Muscle layer of duodenum (tissue), 2 donors: ENCODE measurements at regions not wholly inside any gene's neighbourhood (a gene's known extent, or its start where the extent isn't known, plus 50 kb on each side); places are given as distances from the start of the nearest gene placed in this dataset.
"Not testable (repeated sequence)": the region's sequence is repeated elsewhere in the genome, so short reads cannot be mapped to it uniquely, and the experiment has no call there.

Experiments used
- H3K27ac ChIP-seq: one replicate; pipeline ENCODE4 v1.7.0; 2013; ENCODE audit warnings: mild to moderate bottlenecking, low read length
- H3K27me3 ChIP-seq: one replicate; pipeline ENCODE4 v1.7.0; 2013; ENCODE audit warnings: low read depth, mild to moderate bottlenecking, control low read depth, low read length
- H3K36me3 ChIP-seq, 2 donors: one replicate each; pipeline ENCODE4 v1.7.0; 2013; ENCODE audit warnings: low read length in 2 of 2, control low read depth in 1 of 2, mild to moderate bottlenecking in 1 of 2; ENCODE audit not compliant: insufficient read depth in 2 of 2, control insufficient read depth in 1 of 2
- H3K4me1 ChIP-seq, 2 donors: one replicate each; pipeline ENCODE4 v1.7.0; 2013; ENCODE audit warnings: low read length in 2 of 2, mild to moderate bottlenecking in 2 of 2, control low read depth in 1 of 2, moderate library complexity in 1 of 2; ENCODE audit not compliant: insufficient read depth in 2 of 2, control insufficient read depth in 1 of 2
- H3K4me3 ChIP-seq, 2 donors: one replicate each; pipeline ENCODE4 v1.7.0; 2013; ENCODE audit warnings: low read length in 2 of 2, low read depth in 1 of 2, mild to moderate bottlenecking in 1 of 2
- H3K9me3 ChIP-seq, 2 donors: one replicate each; pipeline ENCODE4 v1.7.0; 2013; ENCODE audit warnings: low read length in 2 of 2, control low read depth in 1 of 2, mild to moderate bottlenecking in 1 of 2; ENCODE audit not compliant: control insufficient read depth in 1 of 2
- donor health status: healthy.

DNA sequence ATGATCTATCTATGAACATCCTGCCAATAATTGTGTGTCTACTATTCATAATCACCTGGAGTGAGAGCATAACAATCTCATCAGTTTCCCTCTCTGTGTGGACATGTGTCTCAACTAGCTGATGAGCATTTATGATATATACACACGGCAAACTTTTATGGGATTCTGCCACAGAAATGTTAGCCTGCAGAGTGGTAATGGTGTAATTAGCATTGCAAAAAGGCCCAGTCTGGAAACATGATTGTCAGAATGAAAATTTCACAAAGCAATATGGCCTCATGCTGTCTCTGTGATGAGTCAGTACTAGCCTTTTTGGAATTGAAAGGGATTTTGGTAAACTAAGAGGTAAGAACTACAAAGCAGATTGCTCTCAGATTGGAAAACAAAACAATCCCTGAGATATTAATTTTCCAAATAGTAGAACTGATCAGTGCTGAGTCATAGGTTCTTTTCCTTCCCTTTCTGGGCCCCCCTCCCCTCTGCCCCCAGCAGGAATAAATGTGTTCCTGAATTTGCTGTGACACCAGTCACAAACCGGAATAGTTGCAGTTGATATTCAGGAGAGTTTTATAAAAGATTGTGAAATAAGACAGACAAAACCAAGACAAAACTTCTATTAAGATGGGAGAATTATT is 189.2 kb downstream of the OSR1 start:
- H3K27ac ChIP-seq = no peak overlapping the region
- H3K36me3 ChIP-seq = no peaks in the 10 kb centered on the region
- H3K4me1 ChIP-seq = no peaks in the 10 kb centered on the region
- no peaks in the 10 kb centered on the region for H3K27me3 ChIP-seq
- H3K4me3 ChIP-seq = no peak overlapping the region
- no peaks in the 10 kb centered on the region for H3K9me3 ChIP-seq

DNA sequence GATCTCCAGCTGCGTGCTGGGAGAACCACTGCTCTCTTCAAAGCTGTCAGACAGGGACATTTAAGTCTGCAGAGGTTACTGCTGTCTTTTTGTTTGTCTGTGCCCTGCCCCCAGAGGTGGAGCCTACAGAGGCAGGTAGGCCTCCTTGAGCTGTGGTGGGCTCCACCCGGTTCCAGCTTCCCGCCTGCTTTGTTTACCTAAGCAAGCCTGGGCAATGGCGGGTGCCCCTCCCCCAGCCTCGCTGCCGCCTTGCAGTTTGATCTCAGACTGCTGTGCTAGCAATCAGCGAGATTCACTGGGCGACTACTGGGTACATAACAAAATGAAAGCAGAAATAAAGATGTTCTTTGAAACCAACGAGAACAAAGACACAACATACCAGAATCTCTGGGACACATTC is 194.3 kb downstream of the OSR1 start:
- not testable (repeated sequence) for H3K9me3 ChIP-seq, H3K4me3 ChIP-seq, H3K4me1 ChIP-seq

GRCh38 chr2:19158896-19159295 is 199.5 kb downstream of the OSR1 start:
- Histone ChIP-seq H3K4me1 (no peaks in the 10 kb centered on the region), H3K36me3 (no peaks in the 10 kb centered on the region), H3K27me3 (no peaks in the 10 kb centered on the region), H3K9me3 (peaks cover 0 to 6% of the 10 kb centered on the region in 2 donors), H3K27ac (no peak overlapping the region), H3K4me3 (no peak overlapping the region)

More for the DNA sequence above, 194.3 kb downstream of the OSR1 start:
- not testable (repeated sequence) for H3K27ac ChIP-seq, H3K27me3 ChIP-seq, H3K36me3 ChIP-seq

DNA sequence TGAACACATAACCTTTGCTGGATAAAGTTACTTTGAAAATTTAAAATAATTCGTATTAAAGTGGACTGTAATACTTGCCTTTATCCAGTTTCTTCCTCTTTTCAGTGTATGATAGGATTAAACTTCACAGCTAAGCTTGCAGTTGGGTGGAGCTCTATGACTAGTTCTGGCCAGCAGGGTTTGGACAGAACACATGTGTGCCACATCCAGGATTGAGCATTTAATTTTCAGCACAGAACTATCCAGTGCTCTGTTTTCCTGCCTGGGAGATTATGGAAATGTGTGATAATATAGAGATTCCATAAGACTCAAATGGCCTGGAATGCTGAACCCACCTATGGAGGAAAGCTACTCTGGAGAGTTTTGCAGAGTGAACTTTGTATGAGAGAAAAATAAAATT is 200.2 kb downstream of the OSR1 start:
- Histone ChIP-seq H3K36me3 (no peaks in the 10 kb centered on the region), H3K4me1 (no peaks in the 10 kb centered on the region), H3K27me3 (no peaks in the 10 kb centered on the region), H3K4me3 (no peak overlapping the region), H3K27ac (no peak overlapping the region), H3K9me3 (peaks cover 0 to 6% of the 10 kb centered on the region in 2 donors)

DNA sequence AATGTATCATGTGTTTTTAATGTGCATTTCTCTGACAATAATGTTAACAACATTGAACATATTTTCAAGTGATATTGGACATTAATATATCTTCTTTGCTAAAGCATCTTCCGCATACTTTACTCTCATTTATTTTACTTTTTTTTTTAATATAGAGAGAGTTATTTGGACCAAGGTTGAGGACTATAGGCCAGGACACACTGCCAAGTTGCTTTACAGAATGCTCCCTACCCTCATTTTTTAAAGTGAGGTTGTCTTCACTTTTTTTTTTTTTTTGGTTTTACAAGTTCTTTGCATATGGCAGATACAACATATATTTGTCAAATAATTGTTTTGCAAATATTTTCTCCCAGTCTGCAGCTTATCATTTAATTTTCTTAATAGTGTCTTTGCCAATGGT is 201.8 kb downstream of the OSR1 start:
- H3K9me3 ChIP-seq = peaks cover 0 to 6% of the 10 kb centered on the region in 2 donors
- no peak overlapping the region for H3K4me3 ChIP-seq
- H3K4me1 ChIP-seq = no peaks in the 10 kb centered on the region
- H3K36me3 ChIP-seq = no peaks in the 10 kb centered on the region
- H3K27me3 ChIP-seq = no peaks in the 10 kb centered on the region
- no peak overlapping the region for H3K27ac ChIP-seq

DNA sequence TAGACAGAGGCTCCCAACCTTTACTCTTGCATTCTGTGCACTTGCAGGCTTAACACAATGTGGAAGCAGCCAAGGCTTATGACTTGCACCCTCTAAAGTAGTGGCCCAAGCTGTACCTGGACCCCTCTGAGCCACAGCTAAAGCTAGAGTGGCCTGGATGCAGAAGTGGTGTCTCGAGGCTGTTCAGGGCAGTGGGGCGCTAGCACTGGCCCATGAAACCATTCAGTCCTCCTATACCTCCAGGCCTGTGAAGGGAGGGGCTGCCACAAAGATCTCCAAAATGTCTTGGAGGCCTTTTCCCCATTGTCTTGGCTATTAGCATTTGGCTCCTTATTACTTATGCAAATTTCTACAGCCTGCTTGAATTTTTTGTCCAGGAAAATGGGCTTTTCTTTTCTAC is 207.7 kb downstream of the OSR1 start:
- no peaks in the 10 kb centered on the region for H3K4me1 ChIP-seq
- H3K27me3 ChIP-seq = no peaks in the 10 kb centered on the region
- no peaks in the 10 kb centered on the region for H3K36me3 ChIP-seq
- H3K9me3 ChIP-seq = peaks cover 0 to 11% of the 10 kb centered on the region in 2 donors
- H3K27ac ChIP-seq = no peak overlapping the region
- H3K4me3 ChIP-seq = peak overlapping the region in 1 of 2 donors; percentile 11

DNA sequence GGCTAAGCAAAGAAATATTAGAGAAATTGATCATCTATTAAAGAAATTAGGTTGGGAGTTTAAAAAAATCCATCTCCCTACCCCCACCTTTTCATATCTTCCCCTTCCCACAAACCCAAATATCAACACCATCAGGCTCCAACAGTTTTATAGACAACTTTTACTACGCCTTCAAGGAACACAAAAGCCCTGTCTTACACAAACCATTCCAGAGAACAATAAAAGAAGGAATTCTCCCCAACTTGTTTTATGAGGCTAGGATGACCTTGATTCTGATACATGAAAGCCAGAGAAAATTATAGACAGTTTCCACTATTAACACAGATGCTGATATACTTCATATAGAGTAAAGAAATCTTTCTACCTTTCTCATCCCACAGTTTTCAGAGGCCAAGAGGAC is 211.6 kb downstream of the OSR1 start:
- no peaks in the 10 kb centered on the region for H3K27me3 ChIP-seq
- H3K4me3 ChIP-seq = no peak overlapping the region
- no peaks in the 10 kb centered on the region for H3K4me1 ChIP-seq
- H3K27ac ChIP-seq = no peak overlapping the region
- H3K36me3 ChIP-seq = no peaks in the 10 kb centered on the region
- H3K9me3 ChIP-seq = peaks cover 0 to 11% of the 10 kb centered on the region in 2 donors

GRCh38 chr2:19141234-19142004 is 217.0 kb downstream of the OSR1 start:
- H3K27me3 ChIP-seq = no peaks in the 10 kb centered on the region
- H3K36me3 ChIP-seq = no peaks in the 10 kb centered on the region
- H3K27ac ChIP-seq = no peak overlapping the region
- H3K4me1 ChIP-seq = no peaks in the 10 kb centered on the region
- no peak overlapping the region for H3K4me3 ChIP-seq
- H3K9me3 ChIP-seq = no peaks in the 10 kb centered on the region

- Histone ChIP-seq H3K27ac (no peak overlapping the region), H3K4me3 (no peak overlapping the region), H3K9me3 (no peaks in the 10 kb centered on the region), H3K27me3 (no peaks in the 10 kb centered on the region), H3K36me3 (no peaks in the 10 kb centered on the region), H3K4me1 (no peaks in the 10 kb centered on the region)
These were observed 217.8 kb downstream of the OSR1 start for GRCh38 chr2:19140463-19141208.

DNA sequence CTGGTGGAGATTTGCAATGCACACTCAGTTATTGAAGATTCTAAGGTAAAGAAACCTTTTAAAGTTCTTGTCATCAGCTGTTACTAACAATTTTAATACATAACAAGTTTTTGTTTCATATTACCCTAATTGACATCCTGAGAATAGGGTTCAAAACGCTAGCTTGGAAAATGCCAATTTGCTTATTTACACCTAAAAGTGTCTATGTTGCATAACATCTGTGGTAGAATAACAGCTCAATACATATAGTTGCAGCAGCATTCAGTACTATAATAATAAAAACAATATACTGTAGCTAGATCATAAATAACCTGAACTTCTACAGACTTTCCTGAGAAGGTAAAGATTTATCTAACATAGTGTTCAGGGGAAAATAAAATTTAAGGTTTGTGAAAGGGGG is 219.0 kb downstream of the OSR1 start:
- no peaks in the 10 kb centered on the region for H3K4me1 ChIP-seq
- H3K27ac ChIP-seq = no peak overlapping the region
- peaks cover 0 to 3% of the 10 kb centered on the region in 2 donors for H3K9me3 ChIP-seq
- no peak overlapping the region for H3K4me3 ChIP-seq
- no peaks in the 10 kb centered on the region for H3K27me3 ChIP-seq
- no peaks in the 10 kb centered on the region for H3K36me3 ChIP-seq

DNA sequence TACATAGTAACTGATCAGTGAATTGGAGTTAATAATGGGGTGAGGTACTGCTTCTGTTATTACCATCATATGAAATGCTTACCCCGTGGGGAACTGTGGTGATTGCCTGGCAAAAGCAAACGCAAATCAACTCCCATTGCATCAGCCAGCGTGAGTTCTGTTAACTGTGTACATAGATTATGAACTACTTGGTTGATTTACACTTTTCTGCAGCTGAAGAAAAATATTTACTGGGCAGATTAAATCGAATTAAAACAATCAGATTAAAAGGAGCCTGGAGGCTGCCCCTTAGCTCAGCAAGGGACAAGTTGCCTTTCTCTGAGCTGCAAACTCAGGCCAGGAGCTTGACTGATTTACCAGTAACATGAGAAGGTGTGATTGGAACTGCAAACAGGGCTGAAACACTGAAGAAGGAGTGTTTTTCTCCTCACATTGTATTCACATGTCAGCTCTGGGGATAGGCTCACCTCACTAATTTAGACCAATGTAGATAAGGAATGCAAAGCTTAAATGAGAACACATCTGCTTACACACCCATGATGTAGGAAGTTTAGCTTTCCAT is 220.1 kb downstream of the OSR1 start:
- Histone ChIP-seq H3K36me3 (no peaks in the 10 kb centered on the region), H3K9me3 (peaks cover 0 to 3% of the 10 kb centered on the region in 2 donors), H3K27ac (no peak overlapping the region), H3K27me3 (no peaks in the 10 kb centered on the region), H3K4me1 (no peaks in the 10 kb centered on the region), H3K4me3 (no peak overlapping the region)
